Lower leg skin (tissue), 4 donors: ENCODE measurements at regions not wholly inside any gene's neighbourhood (a gene's known extent, or its start where the extent isn't known, plus 50 kb on each side); places are given as distances from the start of the nearest gene placed in this dataset.

Experiments used
- DNase-seq, 2 donors: peaks; one replicate each; pipeline ENCODE4 v3.0.0-alpha.2; 2019; ENCODE audit warnings: low spot score in 2 of 2
- H3K4me3 ChIP-seq: fragments of 200-600 bp; sonication (generic); 2 replicates; pipeline ENCODE4 v1.5.1; 2017; ENCODE audit warnings: mild to moderate bottlenecking, low read depth; ENCODE audit not compliant: poor library complexity, severe bottlenecking
- CTCF ChIP-seq, 3 donors: fragments of 450-650 bp; IDR thresholded peaks; one replicate each; pipeline ENCODE4 v1.5.1; 2016; ENCODE audit warnings: antibody characterized with exemption in 3 of 3, mild to moderate bottlenecking in 3 of 3, moderate library complexity in 2 of 3
- POLR2A ChIP-seq, 2 donors: fragments of 450-650 bp; IDR thresholded peaks; one replicate each; pipeline ENCODE4 v1.6.1; 2016 to 2017; ENCODE audit warnings: antibody characterized with exemption in 2 of 2, mild to moderate bottlenecking in 1 of 2, moderate library complexity in 1 of 2
- WGBS, 2 donors: methylation state at CpG; one replicate each; pipeline ENCODE4 v1.1.5; 2018; 5-methylcytosine and 5-hydroxymethylcytosine counted together
- intact Hi-C: fragments of 100-400 bp; cut with DNase I; formaldehyde crosslinking; loops from one replicate; pipeline ENCODE4 v1.15.0; 2023; ENCODE audit warnings: low total_unique reads

- no peak for DNase-seq
- no peak overlapping the region for H3K4me3 ChIP-seq
- TF ChIP-seq CTCF (IDR thresholded peaks at IDR 0.05), result no peak
- no peak for TF ChIP-seq POLR2A (IDR thresholded peaks at IDR 0.05)
- WGBS, 2 donors, result 93 to 95% methylated on average over 12 of the region's 12 CpGs
- intact Hi-C loops, result no loop called here
Observed at GRCh38 chr11:70620510-70621184, 222.3 kb downstream of the CTTN start.

GRCh38 chr11:70621241-70621640 is 222.9 kb downstream of the CTTN start:
- intact Hi-C loops, result no loop called here
- H3K4me3 ChIP-seq, result no peak overlapping the region
- 91 to 98% methylated on average over 6 of the region's 6 CpGs for WGBS, 2 donors
- DNase-seq, result no peak
- TF ChIP-seq CTCF (IDR thresholded peaks at IDR 0.05) (no peak), POLR2A (IDR thresholded peaks at IDR 0.05) (no peak)

GRCh38 chr11:70622091-70622490 is 223.8 kb downstream of the CTTN start:
- intact Hi-C loops, result no loop called here
- WGBS, 2 donors, result 93 to 94% methylated on average over 9 of the region's 9 CpGs
- TF ChIP-seq POLR2A (IDR thresholded peaks at IDR 0.05), result no peak
- TF ChIP-seq CTCF (IDR thresholded peaks at IDR 0.05), result no peak

GRCh38 chr11:70623906-70624597 is 225.7 kb downstream of the CTTN start:
- intact Hi-C loops, result no loop called here
- 63 to 66% methylated on average over 9 of the region's 9 CpGs for WGBS, 2 donors
- TF ChIP-seq CTCF (IDR thresholded peaks at IDR 0.05) (no peak), POLR2A (IDR thresholded peaks at IDR 0.05) (no peak)
- DNase-seq, result no peak
- H3K4me3 ChIP-seq, result no peak overlapping the region

More at GRCh38 chr11:70622091-70622490, 223.8 kb downstream of the CTTN start:
- DNase-seq, result no peak
- H3K4me3 ChIP-seq, result no peak overlapping the region

- no peak overlapping the region for H3K4me3 ChIP-seq
- no peak for DNase-seq
- intact Hi-C loops, result no loop called here
- WGBS, 2 donors, result 63 to 69% methylated on average over 10 of the region's 10 CpGs
- TF ChIP-seq CTCF (IDR thresholded peaks at IDR 0.05), result no peak
- no peak for TF ChIP-seq POLR2A (IDR thresholded peaks at IDR 0.05)
Observed at GRCh38 chr11:70624598-70624993, 226.3 kb downstream of the CTTN start.
